Upper lobe of left lung (tissue), 4 donors: ENCODE measurements at regions not wholly inside any gene's neighbourhood (a gene's known extent, or its start where the extent isn't known, plus 50 kb on each side); places are given as distances from the start of the nearest gene placed in this dataset.

ENCODE experiments used
- POLR2A ChIP-seq, 4 donors: fragments of 450-650 bp; IDR thresholded peaks; one replicate each; pipeline ENCODE4 v1.5.1; 2016 to 2017; ENCODE audit warnings: antibody characterized with exemption in 4 of 4, mild to moderate bottlenecking in 2 of 4
- POLR2AphosphoS5 ChIP-seq, 2 donors: sonication (generic); formaldehyde crosslinking; IDR thresholded peaks; one replicate each; pipeline ENCODE4 v1.5.1; 2017; ENCODE audit warnings: antibody characterized with exemption in 2 of 2
- TF ChIP-seq, protein P1 (sequence below), 6 experiments: fragments of 450-650 bp in 4 of 6; fragments of 200-600 bp in 2 of 6; sonication (generic) in 2 of 6; IDR thresholded peaks; one replicate each; pipeline ENCODE4 v1.5.1; 2016 to 2019; ENCODE audit warnings: antibody characterized with exemption in 6 of 6

DNA sequence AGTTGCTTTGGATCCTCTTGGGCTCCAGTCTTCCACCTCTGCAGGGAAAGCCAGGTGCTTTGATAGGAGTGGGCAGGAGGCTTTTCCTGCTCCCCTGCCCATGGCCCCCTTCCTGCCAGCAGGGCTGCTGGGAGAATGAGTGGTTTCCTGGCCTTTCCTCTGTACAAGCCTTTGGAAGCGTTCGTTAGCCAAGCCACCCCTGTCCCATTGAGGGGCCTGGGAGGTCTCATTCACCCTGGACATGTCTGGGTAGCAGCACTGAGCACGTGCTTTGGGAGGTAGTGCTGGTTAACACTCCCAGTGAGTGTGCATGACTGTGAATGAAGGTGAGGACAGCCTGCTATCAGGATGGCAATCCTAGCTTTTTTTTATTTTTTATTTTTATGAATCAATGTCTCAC is 118.5 kb upstream of the CACNA1E start:
- TF ChIP-seq, protein P1, sequence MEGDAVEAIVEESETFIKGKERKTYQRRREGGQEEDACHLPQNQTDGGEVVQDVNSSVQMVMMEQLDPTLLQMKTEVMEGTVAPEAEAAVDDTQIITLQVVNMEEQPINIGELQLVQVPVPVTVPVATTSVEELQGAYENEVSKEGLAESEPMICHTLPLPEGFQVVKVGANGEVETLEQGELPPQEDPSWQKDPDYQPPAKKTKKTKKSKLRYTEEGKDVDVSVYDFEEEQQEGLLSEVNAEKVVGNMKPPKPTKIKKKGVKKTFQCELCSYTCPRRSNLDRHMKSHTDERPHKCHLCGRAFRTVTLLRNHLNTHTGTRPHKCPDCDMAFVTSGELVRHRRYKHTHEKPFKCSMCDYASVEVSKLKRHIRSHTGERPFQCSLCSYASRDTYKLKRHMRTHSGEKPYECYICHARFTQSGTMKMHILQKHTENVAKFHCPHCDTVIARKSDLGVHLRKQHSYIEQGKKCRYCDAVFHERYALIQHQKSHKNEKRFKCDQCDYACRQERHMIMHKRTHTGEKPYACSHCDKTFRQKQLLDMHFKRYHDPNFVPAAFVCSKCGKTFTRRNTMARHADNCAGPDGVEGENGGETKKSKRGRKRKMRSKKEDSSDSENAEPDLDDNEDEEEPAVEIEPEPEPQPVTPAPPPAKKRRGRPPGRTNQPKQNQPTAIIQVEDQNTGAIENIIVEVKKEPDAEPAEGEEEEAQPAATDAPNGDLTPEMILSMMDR (IDR thresholded peaks at IDR 0.05): no peak
- no peak for TF ChIP-seq POLR2AphosphoS5 (IDR thresholded peaks at IDR 0.05)
- no peak for TF ChIP-seq POLR2A (IDR thresholded peaks at IDR 0.05)
